Adrenal gland (tissue), 9 donors: ENCODE measurements at regions not wholly inside any gene's neighbourhood (a gene's known extent, or its start where the extent isn't known, plus 50 kb on each side); places are given as distances from the start of the nearest gene placed in this dataset.

Experiments used
- DNase-seq, 7 donors: peaks; one replicate each; pipeline ENCODE4 v3.0.0-alpha.2; 2019 to 2020
- H3K27ac ChIP-seq, 5 donors: fragments of 200-600 bp; sonication (generic) in 4 of 5; 1 replicate in 3 of 5; 2 replicates in 2 of 5; pipeline versions ENCODE4 v1.5.1 to v1.8.0; 2016 to 2020; ENCODE audit warnings: mild to moderate bottlenecking in 1 of 5
- H3K27me3 ChIP-seq: fragments of 200-600 bp; 2 replicates; pipeline ENCODE4 v1.8.0; 2021
- H3K36me3 ChIP-seq, 2 donors: fragments of 200-600 bp; replicated peaks in 1 of 2; 1 replicate in 1 of 2; 2 replicates in 1 of 2; pipeline versions ENCODE4 v1.5.1 to v1.8.0; 2018 to 2022
- H3K4me1 ChIP-seq, 2 donors: fragments of 200-600 bp; replicated peaks in 1 of 2; 1 replicate in 1 of 2; 2 replicates in 1 of 2; pipeline versions ENCODE4 v1.5.1 to v1.8.0; 2018 to 2021
- H3K4me3 ChIP-seq, 4 donors: fragments of 200-600 bp; sonication (generic) in 3 of 4; one replicate each; pipeline ENCODE4 v1.5.1; 2016 to 2018
- H3K9me3 ChIP-seq, 3 donors: fragments of 200-600 bp; sonication (generic) in 1 of 3; replicated peaks in 1 of 3; 1 replicate in 2 of 3; 2 replicates in 1 of 3; pipeline versions ENCODE4 v1.5.1 to v1.8.0; 2016 to 2021
- CTCF ChIP-seq, 6 experiments: fragments of 450-650 bp in 4 of 6; fragments of 200-600 bp in 2 of 6; sonication (generic) in 1 of 6; IDR thresholded peaks; 1 replicate in 5 of 6; 2 replicates in 1 of 6; pipeline versions ENCODE4 v1.5.1 to v1.8.0; 2016 to 2021; ENCODE audit warnings: antibody characterized with exemption in 6 of 6, mild to moderate bottlenecking in 2 of 6, moderate library complexity in 1 of 6
- POLR2A ChIP-seq, 2 donors: fragments of 450-650 bp; IDR thresholded peaks; one replicate each; pipeline ENCODE4 v1.6.1; 2017; ENCODE audit warnings: antibody characterized with exemption in 2 of 2, mild to moderate bottlenecking in 2 of 2, moderate library complexity in 1 of 2
- WGBS, 4 donors: extraction: QIAGEN DNeasy Blood & Tissue Kit in 2 of 4; methylation state at CpG; one replicate each; pipeline versions ENCODE4 v1.1.5 to v1.1.7; 2013 to 2017; 5-methylcytosine and 5-hydroxymethylcytosine counted together
- intact Hi-C, 2 donors: fragments of 100-400 bp; cut with DNase I; formaldehyde crosslinking; loops; one replicate each; pipeline versions ENCODE4 v1.14.1 to v1.15.0; 2022 to 2023
- donor health status: healthy with polysubstance abuse.
- donor health status: Bipolar disorder and iron deficiency.
- donor health status: DM: yes; HTN: yes; CAD: no.
- donor health status: DM: no; HTN: no; CAD: no.
- donor health status: DM: no; HTN: no; CAD: no.

- no peak overlapping the region for H3K4me3 ChIP-seq
- H3K27me3 ChIP-seq, result no peaks in the 10 kb centered on the region
- H3K4me1 ChIP-seq, result peaks cover 0 to 23% of the 10 kb centered on the region in 2 donors
- intact Hi-C loops, result no loop called here
- TF ChIP-seq POLR2A (IDR thresholded peaks at IDR 0.05) (no peak), CTCF (IDR thresholded peaks at IDR 0.05) (no peak)
- H3K9me3 ChIP-seq, result no peaks in the 10 kb centered on the region
- DNase-seq, result no peak
- no peak overlapping the region for H3K27ac ChIP-seq
- 94 to 97% (median 95%) methylated on average over 2 to 3 of the region's 3 CpGs for WGBS, 4 donors
- H3K36me3 ChIP-seq, result no peaks in the 10 kb centered on the region
These were observed 116.1 kb upstream of the CPSF6 start for GRCh38 chr12:69123311-69123710.

GRCh38 chr12:69123919-69124638, 115.3 kb upstream of the CPSF6 start:
- no peak for DNase-seq
- H3K9me3 ChIP-seq, result no peaks in the 10 kb centered on the region
- peaks cover 0 to 18% of the 10 kb centered on the region in 2 donors for H3K4me1 ChIP-seq
- TF ChIP-seq CTCF (IDR thresholded peaks at IDR 0.05), result no peak
- no peak for TF ChIP-seq POLR2A (IDR thresholded peaks at IDR 0.05)
- intact Hi-C loops, result no loop called here
- H3K4me3 ChIP-seq, result no peak overlapping the region
- H3K36me3 ChIP-seq, result no peaks in the 10 kb centered on the region
- no peak overlapping the region for H3K27ac ChIP-seq
- H3K27me3 ChIP-seq, result no peaks in the 10 kb centered on the region
- WGBS, 4 donors, result 47 to 67% (median 51%) methylated on average over 8 of the region's 8 CpGs

- intact Hi-C loops, result no loop called here
These were observed 110.4 kb upstream of the CPSF6 start for GRCh38 chr12:69129017-69129416.

GRCh38 chr12:69129564-69129963, 109.8 kb upstream of the CPSF6 start:
- peaks cover 0 to 3% of the 10 kb centered on the region in 2 donors for H3K4me1 ChIP-seq
- H3K36me3 ChIP-seq, result no peaks in the 10 kb centered on the region
- 82 to 91% (median 84%) methylated on average over 4 of the region's 4 CpGs for WGBS, 4 donors
- TF ChIP-seq CTCF (IDR thresholded peaks at IDR 0.05), result no peak
- no peak for TF ChIP-seq POLR2A (IDR thresholded peaks at IDR 0.05)
- no peaks in the 10 kb centered on the region for H3K9me3 ChIP-seq
- DNase-seq, result no peak
- no peak overlapping the region for H3K4me3 ChIP-seq
- intact Hi-C loops, result no loop called here
- no peak overlapping the region for H3K27ac ChIP-seq
- H3K27me3 ChIP-seq, result no peaks in the 10 kb centered on the region

More at GRCh38 chr12:69129017-69129416, 110.4 kb upstream of the CPSF6 start:
- Histone ChIP-seq H3K36me3 (no peaks in the 10 kb centered on the region), H3K4me3 (no peak overlapping the region), H3K27me3 (no peaks in the 10 kb centered on the region), H3K4me1 (peaks cover 0 to 9% of the 10 kb centered on the region in 2 donors), H3K27ac (no peak overlapping the region), H3K9me3 (no peaks in the 10 kb centered on the region)
- no peak for TF ChIP-seq CTCF (IDR thresholded peaks at IDR 0.05)
- no peak for TF ChIP-seq POLR2A (IDR thresholded peaks at IDR 0.05)
- 79 to 93% (median 82%) methylated on average over 1 of the region's 1 CpG for WGBS, 4 donors
- DNase-seq, result no peak
